M059J (cell line): ENCODE measurements at regions not wholly inside any gene's neighbourhood (a gene's known extent, or its start where the extent isn't known, plus 50 kb on each side); places are given as distances from the start of the nearest gene placed in this dataset.

Source experiments
- DNase-seq: peaks from one replicate; pipeline ENCODE4 v3.0.0-alpha.2; 2012; ENCODE audit warnings: low read depth

DNA sequence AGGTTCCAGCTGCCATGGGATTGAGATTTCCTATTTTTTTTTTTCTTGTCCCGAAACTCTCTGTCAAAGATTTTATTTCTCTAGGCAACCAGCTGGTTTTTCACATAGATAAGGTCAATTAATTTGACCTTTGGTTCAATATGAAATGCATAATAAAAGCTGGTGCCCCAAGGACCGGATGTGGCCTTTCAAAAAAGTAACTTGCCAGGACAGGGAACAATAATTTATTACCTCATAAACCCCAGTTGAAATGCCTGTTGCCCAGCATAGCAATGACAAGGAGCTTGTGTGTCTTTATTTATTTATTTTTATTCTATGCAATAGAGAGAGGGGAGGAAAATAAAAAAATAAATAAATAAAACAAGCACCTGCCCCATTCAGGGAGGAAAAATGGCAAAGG is 472.7 kb downstream of the KCNJ2 start:
- no peak for DNase-seq

DNA sequence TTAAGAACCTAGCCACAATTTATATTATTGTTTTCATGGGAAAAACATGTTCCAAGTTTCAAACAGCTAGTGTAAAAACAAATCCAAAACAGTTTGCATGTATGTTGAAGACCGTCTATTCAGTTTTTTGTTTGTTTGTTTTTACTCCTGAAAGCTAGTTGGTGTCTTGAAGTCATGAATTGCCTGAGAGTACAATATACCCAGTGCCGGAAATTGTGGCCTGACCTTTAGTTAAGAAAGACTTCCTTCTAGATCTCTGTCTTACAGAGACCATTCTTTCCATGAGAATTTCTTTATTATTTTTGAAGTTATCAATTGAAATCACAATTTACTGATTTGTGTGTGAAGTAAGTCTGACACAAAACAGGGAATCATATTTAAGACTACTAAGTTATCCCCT is 474.8 kb downstream of the KCNJ2 start:
- DNase-seq: no peak

DNA sequence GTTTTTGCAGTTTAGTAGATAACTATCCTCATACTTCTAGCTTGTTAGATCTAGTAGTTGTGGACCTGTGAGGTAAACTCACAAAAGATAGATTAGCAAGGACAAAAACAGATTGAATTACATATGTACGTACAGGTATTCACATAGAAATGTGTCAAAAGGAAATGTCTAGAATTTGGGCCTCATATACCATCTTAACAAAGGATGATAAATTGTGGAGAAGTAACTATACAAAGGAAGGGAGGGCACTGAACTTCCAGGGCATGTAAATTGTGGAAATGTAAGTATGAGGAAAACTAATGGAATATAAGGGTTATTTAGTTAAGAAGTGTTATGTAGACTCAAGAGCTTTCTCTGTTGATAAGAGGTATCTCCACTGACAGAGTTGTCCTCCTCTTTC is 477.3 kb downstream of the KCNJ2 start:
- DNase-seq: no peak

DNA sequence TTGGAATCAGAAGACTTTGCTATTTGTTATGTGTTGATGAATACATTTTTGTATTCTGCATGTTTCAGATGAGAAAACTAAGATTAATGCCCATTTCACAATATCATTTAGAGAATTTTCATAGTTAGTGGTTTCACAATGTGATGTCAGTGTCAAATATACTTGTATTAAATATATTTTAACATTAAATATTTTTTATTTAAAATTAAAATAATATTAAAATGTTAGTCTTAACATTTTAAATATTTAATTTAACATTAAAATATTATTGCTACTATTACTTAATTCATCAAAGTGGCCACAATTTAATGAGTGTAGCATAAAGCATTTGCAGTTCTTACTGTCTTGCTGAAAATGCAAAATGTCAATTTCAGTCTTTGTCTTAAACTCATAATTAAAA is 478.8 kb downstream of the KCNJ2 start:
- no peak for DNase-seq

DNA sequence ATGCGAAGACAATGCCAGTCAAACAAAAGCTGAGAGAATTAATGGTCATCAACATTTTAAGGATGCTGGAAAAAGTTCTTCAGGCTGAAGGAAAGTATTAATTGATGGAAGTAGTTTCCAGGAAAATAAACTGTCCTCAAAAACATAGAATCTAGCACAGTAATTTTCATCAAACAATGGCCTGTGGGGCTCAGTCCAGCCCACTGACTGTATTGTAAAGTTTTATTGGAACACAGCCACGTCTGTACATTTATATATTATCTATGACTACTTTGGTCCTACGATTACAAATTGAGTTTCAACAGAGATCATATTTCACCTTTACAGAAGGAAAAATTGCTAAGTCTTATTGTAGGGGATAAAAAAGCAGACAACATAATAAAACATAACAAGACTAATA is 484.5 kb downstream of the KCNJ2 start:
- DNase-seq: no peak

DNA sequence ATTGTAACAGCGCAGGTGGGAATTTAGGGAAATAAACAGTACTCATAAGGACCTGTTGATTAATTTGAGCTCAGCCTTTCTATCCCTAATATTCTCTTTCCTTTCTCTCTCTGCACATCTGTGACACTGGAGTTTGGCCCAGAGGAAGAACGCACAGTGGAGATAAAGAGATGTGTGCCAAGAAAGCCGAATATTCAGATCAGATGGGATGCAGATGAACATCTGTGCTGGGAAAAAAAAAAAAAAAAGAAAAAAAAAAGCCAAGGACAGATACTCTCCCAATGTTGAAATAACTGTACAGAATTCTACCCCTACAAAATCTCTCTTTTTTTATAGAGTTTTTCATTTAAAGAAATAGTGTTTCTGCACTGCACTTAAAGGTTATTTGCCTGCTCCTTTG is 485.4 kb downstream of the KCNJ2 start:
- no peak for DNase-seq

DNA sequence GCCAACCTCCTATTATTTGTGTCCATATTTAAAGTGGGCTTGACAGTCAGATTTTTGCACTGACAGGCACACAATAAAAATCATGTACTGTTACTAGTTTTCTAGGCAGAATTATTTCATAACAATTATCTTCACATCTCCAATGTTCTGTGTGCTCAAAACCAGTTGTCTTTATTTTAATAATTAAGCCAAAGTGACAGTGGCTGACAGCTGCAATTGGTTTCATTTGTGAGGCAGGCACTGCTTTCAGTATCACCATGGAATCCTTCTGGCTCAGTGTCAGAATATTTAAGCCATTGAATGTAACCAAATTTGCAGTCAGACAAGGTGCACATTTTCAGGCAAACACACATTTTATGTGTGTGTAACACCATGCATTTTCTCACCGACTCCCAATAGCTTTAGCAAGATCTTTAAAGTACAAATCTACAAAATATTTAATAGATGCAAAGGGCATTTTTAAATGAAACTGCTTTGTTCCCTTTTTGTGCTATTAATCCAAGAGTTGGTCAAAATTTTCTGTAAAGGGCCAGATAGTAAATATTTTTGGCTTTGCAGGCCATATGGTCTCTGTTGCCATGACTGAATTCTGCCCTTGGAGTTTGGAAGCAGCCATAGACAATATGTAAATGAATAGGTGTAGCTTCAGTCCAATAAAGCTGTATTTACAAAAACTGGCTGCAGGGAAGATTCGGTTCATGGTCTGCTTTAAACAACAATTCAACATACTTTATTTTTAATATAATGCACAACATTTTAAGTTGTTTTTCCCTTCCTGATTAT is 486.0 kb downstream of the KCNJ2 start:
- DNase-seq: no peak

DNA sequence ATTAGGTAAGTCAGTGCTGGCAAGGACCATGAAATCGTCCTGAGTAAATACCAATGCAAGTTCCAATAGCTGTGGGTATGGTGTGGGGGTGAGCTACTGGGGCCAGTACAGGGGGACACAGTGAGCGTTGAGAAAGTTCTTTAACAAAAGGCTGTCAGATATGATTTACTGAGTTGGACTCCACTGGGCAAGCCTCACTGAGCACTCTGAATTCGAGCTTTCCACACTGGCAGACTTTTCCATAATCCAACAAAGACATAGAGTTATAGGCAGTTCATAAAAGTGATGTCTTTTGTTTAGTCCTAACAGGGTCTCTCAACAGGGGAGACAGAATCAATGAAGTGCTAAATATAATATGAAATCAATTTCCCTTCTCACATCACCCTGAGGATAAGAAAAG is 489.0 kb downstream of the KCNJ2 start:
- DNase-seq: no peak

DNA sequence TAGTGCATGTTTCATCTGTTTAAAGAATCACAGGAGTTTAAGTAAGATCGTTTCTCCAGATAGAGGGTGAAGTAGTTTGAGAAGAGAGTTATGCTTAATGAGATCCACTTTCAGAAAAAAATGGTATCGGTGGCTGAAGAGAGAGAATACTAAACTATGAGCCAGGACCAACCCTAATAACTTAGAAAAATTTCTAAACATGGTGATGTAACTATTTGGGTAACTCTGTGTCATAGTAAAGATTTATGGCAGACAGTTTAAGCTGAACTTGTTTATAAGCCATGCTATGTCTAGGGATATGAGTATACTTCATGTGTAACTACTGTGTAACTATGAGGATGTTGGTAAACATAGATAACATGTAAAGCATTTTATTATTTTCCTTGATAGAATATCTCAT is 489.5 kb downstream of the KCNJ2 start:
- no peak for DNase-seq

DNA sequence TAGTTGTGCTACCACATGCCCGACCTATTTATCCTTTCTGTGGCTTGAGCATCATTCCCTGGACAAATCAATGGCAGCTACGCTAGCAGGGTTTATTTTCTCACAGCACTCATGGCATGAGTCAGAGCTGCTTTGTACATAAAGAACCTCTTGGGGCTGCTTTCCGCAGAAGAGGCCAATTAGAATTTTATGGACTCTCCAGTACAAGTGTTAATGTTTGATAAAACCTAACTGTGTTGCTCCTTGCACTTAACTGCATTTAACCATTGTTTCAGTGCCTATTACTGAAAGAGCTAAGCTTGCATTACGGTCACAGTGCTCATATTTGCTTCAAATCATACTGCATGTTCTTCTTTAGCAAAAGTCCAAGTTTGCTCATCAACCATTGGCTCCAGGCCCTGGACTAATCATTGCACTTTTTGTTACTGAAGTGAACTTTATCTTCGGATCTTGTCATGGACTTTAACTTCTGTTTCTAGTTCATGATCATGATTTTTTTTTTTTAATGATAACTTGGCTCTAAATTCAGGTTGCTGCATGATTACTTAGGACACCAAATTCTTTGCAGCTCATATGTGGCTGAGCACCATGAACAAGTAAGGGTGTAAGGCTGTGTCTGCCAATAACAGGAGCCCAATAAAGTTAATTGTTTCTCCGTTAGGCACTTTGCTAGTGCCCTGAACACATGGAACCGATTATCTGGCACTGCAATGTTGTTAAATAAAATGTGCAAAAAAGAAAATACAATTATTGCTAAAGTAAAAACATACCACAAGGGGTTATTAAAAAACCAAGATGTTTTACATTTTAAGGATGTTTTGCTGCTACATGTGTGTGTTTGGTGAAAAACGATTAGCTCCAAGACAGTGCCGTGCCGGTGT is 492.2 kb downstream of the KCNJ2 start:
- peak; percentile 34 for DNase-seq

DNA sequence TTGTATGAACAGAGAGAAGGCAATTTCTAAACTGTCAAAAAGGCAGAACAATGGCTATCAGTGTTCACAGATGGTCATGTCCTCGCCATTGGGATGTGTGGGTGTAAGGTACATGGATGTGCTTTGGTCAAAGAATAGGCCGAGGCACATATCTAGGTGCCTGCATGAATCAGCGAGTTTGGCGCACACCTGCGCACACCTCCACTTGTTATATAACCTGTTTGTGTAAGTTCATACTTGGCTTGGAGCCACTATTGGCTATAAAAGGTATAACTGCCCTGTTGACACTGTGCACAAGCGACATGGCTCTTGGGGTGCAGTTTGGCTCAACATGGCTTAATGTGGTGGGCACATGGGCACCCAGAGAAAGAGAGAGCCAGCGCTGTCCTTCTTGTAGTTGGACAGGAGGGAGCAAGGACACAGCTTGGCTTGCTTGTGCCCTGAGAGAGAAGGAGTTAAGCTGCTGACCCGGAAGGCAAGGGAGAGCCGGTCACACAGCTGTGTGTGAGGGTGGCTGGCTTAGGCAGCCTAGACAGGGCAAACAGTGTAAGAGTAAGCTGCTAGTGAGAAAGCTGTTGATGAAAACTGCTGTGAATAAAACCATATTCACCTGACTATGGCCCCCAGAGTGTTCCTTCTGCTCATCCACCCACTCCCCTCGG is 499.1 kb downstream of the KCNJ2 start:
- no peak for DNase-seq

DNA sequence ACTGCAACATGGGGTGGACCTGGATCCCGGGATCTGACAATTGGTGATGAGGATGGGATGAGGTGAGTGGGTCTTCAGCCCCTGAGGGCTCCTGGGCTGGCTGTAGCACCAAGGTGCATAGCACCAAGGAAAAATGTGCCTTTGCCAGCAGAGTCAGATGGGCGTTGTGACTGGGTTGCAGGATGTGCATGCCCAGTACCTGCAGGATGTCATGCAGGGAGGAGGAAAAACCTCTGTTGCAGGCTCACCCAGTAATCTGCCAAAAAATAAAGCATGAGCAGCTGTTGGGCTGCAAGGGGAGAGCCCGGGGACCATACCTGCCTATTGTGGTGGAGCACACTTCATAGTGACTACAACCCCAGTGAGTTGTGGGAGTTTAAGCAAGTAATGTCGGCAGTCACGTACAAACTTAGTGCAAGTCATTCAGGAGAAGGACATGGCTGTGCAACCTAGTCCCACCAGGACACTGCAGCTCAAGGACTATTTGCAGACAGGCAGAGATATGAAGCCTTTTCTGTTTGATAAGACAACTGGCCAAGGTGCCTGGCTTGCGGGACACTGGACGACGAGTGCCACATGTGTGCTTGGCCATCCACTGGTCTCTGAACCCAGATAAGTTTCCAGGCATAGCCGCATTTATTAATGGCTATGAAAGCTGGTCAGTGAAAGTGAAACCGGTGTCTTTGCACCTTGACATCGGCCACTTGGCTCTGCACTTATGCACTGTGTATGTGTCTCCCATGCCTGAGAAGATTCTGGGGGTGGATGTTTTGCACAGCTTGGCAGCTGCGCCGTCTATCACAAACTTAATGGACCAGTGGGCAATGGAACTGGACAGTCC is 499.8 kb downstream of the KCNJ2 start:
- no peak for DNase-seq

DNA sequence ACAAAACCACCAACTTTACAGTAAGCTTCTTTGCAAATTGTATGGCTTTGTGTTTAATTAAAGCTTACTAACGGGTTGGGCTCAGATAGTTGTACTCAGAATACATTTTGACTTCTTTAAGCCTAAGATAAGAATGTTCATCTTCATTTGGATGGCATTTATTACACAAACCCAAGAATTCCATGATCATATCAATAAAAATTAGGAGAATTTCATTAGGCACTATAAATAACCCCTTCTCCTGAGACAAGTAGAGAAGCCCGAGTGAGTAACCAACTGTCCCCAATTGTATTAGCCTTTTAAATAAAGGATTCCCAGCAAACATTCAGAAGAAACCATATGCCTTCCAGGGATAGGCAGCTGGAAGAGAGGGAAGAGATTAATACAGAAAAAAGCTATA is 504.7 kb downstream of the KCNJ2 start:
- no peak for DNase-seq

DNA sequence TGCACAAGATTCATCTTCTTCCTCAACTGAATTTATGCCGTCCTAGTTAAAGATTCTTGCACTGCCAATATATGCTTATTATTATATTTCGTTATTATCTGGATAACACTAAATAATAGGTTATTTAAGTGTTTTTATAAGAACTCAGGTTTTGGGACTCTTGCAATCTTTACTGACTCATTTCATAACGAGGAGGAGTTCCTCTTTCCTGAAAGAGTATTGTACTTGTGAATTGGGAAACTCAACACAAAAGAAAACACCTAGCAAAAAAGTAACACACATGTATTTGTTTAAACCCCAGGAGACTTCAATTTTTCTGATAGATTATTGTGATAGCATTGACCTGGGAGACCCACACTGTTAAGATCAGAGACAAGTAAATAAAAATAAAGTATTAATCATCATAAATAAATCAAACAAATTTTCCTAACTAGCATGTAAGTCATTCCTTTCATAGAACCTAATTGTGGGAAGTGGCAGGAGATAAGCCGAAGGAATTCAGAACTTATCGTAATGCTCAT is 505.8 kb downstream of the KCNJ2 start:
- DNase-seq: no peak

DNA sequence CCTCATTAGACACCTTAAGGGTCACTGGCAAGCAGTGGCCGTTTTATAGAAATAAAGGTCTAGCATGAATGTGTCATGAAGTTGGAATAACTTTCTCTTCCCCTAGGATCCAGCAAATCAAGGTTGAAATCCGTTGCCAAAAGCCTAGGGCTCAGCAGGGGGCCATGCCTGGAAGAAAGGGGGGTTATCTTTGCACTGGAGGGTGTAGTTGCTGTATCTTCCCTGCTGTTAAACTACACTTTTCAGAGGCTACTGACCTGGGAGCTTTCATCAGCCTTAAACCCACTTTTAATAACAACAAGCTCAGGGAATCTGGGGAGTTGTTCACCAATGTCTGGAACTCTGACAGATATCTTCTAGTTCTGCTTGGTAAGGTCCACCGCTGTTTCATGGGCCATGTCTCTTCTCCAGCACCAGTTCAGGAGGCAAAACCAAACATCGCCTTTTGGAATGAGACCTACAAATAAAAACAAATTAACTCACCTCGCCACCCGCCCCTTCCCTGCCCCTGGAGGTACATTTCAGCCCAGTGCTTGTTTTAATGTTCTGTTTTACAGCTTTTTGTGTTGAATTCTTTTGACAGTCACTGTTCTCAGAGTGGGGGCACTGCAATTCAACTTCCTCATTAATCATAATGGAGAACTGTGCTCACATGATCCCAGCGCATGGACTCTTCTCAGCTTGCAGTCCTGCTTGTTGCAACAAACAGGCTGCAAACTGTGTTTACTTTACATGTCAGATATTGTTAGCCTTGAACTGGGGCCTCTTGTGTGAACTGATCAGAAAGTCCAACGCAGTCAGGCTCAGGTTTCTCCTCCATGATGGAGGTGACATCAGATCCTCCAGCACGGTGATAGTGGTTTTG is 508.7 kb downstream of the KCNJ2 start:
- DNase-seq: no peak

DNA sequence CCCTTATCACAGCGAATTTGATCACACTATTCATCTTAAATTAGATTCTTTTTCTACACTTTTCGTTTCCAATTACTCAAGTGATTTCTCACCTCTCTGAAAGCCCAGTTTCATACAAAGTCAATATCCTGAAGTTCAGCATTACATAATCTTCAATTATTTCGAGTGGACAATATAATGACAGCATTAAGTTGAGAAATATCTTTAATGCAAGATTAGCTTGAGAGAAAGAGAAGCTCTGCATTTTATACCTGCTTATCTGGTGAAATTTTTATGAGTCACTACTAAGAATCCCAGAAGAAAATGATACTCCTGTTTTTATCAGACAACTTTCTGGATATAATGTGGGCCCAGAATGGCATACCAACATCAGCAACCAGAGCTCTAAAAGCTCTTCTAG is 509.6 kb downstream of the KCNJ2 start:
- DNase-seq: no peak

DNA sequence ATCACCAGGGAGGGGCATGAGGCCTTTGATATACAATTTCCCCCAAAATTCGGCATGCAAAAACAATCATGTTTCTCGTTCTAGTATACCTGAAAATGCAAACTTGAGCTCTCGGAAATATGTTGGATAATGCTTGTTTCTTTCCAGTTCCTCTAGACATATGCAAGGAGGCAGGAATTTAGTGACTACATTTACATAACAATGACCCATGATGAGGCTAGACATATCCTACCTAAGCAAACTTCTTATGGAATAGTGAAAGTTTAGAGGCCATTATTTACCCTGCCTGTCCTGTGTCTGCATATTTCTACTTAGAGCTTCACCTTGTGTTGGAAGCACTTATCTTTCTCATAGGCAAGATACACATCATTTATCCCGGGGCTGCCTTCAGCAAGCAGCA is 514.6 kb downstream of the KCNJ2 start:
- no peak for DNase-seq

DNA sequence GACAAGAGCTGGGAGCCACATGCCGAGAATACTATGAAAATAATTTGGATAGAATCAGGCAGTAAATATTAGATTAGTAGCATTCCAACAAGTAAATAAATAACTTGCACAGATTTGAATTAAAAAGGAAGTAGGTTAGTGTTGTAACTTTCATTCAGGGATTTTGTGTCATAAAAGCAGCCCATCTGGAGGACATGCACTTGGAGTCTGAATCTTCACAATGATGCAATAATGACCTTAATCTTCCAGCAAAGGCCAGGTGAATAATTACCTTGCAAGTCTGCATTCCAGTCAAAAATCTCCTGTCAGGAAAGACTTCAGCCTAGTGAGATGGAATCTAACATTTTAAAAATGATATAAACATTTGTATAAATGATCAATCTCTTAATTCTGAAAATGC is 518.1 kb downstream of the KCNJ2 start:
- no peak for DNase-seq

DNA sequence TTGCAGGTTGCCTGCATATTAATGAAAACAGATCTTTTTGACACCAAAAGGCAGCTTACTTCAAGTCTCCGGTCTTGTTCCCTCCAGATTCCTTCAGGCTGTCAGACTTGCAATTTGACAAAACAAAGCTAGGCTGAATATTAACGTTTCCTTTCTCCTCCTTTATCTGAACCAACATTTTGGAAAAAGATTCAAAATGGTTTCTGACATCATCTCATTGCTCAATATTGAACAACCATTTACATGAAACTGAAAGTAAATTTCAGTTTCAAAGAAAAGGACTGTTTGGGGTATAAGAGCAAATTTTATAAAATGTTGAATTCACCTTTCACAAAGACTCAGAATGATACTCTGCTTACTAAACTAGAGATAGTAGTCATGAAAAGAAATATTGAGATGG is 521.8 kb downstream of the KCNJ2 start:
- no peak for DNase-seq

DNA sequence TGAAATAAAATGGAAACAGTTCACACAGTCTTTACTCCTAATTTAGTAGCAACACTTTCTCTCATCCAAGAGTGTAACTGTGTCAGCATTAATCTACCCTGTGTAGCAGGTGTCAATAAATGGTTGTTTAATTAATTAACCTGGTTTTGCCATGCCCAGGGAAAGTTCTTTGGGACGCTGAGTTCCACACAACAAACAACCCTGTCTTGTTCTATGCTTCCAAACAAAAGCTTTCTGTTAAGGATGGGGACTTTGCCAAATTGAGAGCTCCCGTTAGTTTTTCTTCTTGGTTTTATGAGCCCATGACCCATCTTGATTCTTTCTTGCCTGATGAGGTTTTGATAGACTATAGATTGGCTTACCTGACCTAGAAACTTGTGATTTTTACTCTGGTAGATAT is 530.1 kb downstream of the KCNJ2 start:
- DNase-seq: no peak
